HEK293 (cell line): ENCODE measurements at regions not wholly inside any gene's neighbourhood (a gene's known extent, or its start where the extent isn't known, plus 50 kb on each side); places are given as distances from the start of the nearest gene placed in this dataset.

Source experiments
- BCL11A ChIP-seq: fragments of 450-650 bp; formaldehyde crosslinking; IDR thresholded peaks from 2 replicates; pipeline ENCODE4 v1.5.1; 2016; ENCODE audit warnings: low read depth, missing biosample characterization, missing genetic modification characterization
- HOXA7 ChIP-seq: sonication (generic); formaldehyde crosslinking; IDR thresholded peaks from 2 replicates; pipeline ENCODE4 v1.8.1; 2022; ENCODE audit warnings: missing genetic modification reagents, borderline replicate concordance
- ZNF23 ChIP-seq: fragments of 450-650 bp; formaldehyde crosslinking; IDR thresholded peaks from 2 replicates; pipeline ENCODE4 v1.5.1; 2016; ENCODE audit warnings: missing biosample characterization, missing genetic modification characterization, borderline replicate concordance
- ZNF335 ChIP-seq: fragments of 450-650 bp; formaldehyde crosslinking; conservative IDR thresholded peaks from 2 replicates; pipeline ENCODE4 v1.5.1; 2016; ENCODE audit warnings: missing biosample characterization, missing genetic modification characterization
- ZNF501 ChIP-seq: fragments of 450-650 bp; formaldehyde crosslinking; IDR thresholded peaks from 2 replicates; pipeline ENCODE4 v1.5.1; 2016; ENCODE audit warnings: missing biosample characterization, missing genetic modification characterization
- ZNF549 ChIP-seq: fragments of 450-650 bp; IDR thresholded peaks from 2 replicates; pipeline ENCODE4 v1.5.1; 2018; ENCODE audit warnings: missing biosample characterization, missing genetic modification characterization, mild to moderate bottlenecking, inconsistent platforms, moderate library complexity
- TF ChIP-seq, protein P1 (sequence below): fragments of 450-650 bp; formaldehyde crosslinking; IDR thresholded peaks from 2 replicates; pipeline ENCODE4 v1.5.1; 2016; ENCODE audit warnings: missing biosample characterization, missing genetic modification characterization
- TF ChIP-seq, protein P2 (sequence below): fragments of 450-650 bp; formaldehyde crosslinking; IDR thresholded peaks from 2 replicates; pipeline ENCODE4 v1.5.1; 2016; ENCODE audit warnings: missing biosample characterization, missing genetic modification characterization, low read depth
- TF ChIP-seq, protein P3 (sequence below): fragments of 450-650 bp; formaldehyde crosslinking; IDR thresholded peaks from 2 replicates; pipeline ENCODE4 v1.5.1; 2016; ENCODE audit warnings: missing biosample characterization, missing genetic modification characterization
- TF ChIP-seq, protein P4 (sequence below): fragments of 450-650 bp; formaldehyde crosslinking; IDR thresholded peaks from 2 replicates; pipeline ENCODE4 v1.5.1; 2016; ENCODE audit warnings: missing biosample characterization, missing genetic modification characterization
- TF ChIP-seq, protein P5 (sequence below): fragments of 450-650 bp; formaldehyde crosslinking; IDR thresholded peaks from 2 replicates; pipeline ENCODE4 v1.5.1; 2016; ENCODE audit warnings: missing biosample characterization, missing genetic modification characterization

GRCh38 chr1:59171788-59172187 is 125.1 kb upstream of the FGGY start:
- TF ChIP-seq, protein P1, sequence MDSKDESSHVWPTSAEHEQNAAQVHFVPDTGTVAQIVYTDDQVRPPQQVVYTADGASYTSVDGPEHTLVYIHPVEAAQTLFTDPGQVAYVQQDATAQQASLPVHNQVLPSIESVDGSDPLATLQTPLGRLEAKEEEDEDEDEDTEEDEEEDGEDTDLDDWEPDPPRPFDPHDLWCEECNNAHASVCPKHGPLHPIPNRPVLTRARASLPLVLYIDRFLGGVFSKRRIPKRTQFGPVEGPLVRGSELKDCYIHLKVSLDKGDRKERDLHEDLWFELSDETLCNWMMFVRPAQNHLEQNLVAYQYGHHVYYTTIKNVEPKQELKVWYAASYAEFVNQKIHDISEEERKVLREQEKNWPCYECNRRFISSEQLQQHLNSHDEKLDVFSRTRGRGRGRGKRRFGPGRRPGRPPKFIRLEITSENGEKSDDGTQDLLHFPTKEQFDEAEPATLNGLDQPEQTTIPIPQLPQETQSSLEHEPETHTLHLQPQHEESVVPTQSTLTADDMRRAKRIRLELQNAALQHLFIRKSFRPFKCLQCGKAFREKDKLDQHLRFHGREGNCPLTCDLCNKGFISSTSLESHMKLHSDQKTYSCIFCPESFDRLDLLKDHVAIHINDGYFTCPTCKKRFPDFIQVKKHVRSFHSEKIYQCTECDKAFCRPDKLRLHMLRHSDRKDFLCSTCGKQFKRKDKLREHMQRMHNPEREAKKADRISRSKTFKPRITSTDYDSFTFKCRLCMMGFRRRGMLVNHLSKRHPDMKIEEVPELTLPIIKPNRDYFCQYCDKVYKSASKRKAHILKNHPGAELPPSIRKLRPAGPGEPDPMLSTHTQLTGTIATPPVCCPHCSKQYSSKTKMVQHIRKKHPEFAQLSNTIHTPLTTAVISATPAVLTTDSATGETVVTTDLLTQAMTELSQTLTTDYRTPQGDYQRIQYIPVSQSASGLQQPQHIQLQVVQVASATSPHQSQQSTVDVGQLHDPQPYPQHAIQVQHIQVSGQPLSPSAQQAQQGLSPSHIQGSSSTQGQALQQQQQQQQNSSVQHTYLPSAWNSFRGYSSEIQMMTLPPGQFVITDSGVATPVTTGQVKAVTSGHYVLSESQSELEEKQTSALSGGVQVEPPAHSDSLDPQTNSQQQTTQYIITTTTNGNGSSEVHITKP (tag by site-specific recombination), result no peak
- TF ChIP-seq, protein P2, sequence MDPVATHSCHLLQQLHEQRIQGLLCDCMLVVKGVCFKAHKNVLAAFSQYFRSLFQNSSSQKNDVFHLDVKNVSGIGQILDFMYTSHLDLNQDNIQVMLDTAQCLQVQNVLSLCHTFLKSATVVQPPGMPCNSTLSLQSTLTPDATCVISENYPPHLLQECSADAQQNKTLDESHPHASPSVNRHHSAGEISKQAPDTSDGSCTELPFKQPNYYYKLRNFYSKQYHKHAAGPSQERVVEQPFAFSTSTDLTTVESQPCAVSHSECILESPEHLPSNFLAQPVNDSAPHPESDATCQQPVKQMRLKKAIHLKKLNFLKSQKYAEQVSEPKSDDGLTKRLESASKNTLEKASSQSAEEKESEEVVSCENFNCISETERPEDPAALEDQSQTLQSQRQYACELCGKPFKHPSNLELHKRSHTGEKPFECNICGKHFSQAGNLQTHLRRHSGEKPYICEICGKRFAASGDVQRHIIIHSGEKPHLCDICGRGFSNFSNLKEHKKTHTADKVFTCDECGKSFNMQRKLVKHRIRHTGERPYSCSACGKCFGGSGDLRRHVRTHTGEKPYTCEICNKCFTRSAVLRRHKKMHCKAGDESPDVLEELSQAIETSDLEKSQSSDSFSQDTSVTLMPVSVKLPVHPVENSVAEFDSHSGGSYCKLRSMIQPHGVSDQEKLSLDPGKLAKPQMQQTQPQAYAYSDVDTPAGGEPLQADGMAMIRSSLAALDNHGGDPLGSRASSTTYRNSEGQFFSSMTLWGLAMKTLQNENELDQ, result no peak
- TF ChIP-seq, protein P3, sequence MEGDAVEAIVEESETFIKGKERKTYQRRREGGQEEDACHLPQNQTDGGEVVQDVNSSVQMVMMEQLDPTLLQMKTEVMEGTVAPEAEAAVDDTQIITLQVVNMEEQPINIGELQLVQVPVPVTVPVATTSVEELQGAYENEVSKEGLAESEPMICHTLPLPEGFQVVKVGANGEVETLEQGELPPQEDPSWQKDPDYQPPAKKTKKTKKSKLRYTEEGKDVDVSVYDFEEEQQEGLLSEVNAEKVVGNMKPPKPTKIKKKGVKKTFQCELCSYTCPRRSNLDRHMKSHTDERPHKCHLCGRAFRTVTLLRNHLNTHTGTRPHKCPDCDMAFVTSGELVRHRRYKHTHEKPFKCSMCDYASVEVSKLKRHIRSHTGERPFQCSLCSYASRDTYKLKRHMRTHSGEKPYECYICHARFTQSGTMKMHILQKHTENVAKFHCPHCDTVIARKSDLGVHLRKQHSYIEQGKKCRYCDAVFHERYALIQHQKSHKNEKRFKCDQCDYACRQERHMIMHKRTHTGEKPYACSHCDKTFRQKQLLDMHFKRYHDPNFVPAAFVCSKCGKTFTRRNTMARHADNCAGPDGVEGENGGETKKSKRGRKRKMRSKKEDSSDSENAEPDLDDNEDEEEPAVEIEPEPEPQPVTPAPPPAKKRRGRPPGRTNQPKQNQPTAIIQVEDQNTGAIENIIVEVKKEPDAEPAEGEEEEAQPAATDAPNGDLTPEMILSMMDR, result no peak
- TF ChIP-seq, protein P4, sequence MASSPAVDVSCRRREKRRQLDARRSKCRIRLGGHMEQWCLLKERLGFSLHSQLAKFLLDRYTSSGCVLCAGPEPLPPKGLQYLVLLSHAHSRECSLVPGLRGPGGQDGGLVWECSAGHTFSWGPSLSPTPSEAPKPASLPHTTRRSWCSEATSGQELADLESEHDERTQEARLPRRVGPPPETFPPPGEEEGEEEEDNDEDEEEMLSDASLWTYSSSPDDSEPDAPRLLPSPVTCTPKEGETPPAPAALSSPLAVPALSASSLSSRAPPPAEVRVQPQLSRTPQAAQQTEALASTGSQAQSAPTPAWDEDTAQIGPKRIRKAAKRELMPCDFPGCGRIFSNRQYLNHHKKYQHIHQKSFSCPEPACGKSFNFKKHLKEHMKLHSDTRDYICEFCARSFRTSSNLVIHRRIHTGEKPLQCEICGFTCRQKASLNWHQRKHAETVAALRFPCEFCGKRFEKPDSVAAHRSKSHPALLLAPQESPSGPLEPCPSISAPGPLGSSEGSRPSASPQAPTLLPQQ (tag by site-specific recombination), result no peak
- TF ChIP-seq, protein P5, sequence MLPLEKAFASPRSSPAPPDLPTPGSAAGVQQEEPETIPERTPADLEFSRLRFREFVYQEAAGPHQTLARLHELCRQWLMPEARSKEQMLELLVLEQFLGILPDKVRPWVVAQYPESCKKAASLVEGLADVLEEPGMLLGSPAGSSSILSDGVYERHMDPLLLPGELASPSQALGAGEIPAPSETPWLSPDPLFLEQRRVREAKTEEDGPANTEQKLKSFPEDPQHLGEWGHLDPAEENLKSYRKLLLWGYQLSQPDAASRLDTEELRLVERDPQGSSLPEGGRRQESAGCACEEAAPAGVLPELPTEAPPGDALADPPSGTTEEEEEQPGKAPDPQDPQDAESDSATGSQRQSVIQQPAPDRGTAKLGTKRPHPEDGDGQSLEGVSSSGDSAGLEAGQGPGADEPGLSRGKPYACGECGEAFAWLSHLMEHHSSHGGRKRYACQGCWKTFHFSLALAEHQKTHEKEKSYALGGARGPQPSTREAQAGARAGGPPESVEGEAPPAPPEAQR, result no peak
- TF ChIP-seq ZNF335 (tag by site-specific recombination) (no peak), ZNF549 (tag by site-specific recombination) (no peak), BCL11A (tag by site-specific recombination) (no peak), HOXA7 (CRISPR knock-in tag) (no peak), ZNF501 (tag by site-specific recombination) (no peak), ZNF23 (tag by site-specific recombination) (no peak)
